Osteoblast (primary cell): ENCODE measurements at regions not wholly inside any gene's neighbourhood (a gene's known extent, or its start where the extent isn't known, plus 50 kb on each side); places are given as distances from the start of the nearest gene placed in this dataset.

Experiments
- DNase-seq: peaks from one replicate; pipeline ENCODE4 v3.0.0; 2011; ENCODE audit warnings: low spot score, mixed read lengths; ENCODE audit not compliant: insufficient read length; ENCODE audit errors: missing footprints
- H2AFZ ChIP-seq: 2 replicates; pipeline ENCODE4 v1.6.0; 2011; ENCODE audit warnings: mild to moderate bottlenecking, low read length
- H3K27ac ChIP-seq: 2 replicates; pipeline ENCODE4 v1.5.1; 2011; ENCODE audit warnings: mild to moderate bottlenecking, low read depth, low read length, moderate library complexity
- H3K27me3 ChIP-seq: 2 replicates; pipeline ENCODE4 v1.6.0; 2012; ENCODE audit warnings: mild to moderate bottlenecking, control low read depth, inconsistent platforms, low read length, moderate library complexity; ENCODE audit not compliant: insufficient read depth
- H3K36me3 ChIP-seq: 2 replicates; pipeline ENCODE4 v1.5.1; 2011; ENCODE audit warnings: mild to moderate bottlenecking, low read length, control low read depth, moderate library complexity; ENCODE audit not compliant: insufficient read depth
- H3K4me1 ChIP-seq: 2 replicates; pipeline ENCODE4 v1.5.1; 2011; ENCODE audit warnings: mild to moderate bottlenecking, low read length, control low read depth, moderate library complexity; ENCODE audit not compliant: insufficient read depth
- H3K4me2 ChIP-seq: 2 replicates; pipeline ENCODE4 v1.6.0; 2011; ENCODE audit warnings: mild to moderate bottlenecking, low read length; ENCODE audit not compliant: insufficient read depth
- H3K4me3 ChIP-seq: fragments of 200-600 bp; sonication (generic); 3 replicates; pipeline ENCODE4 v1.5.1; 2012; ENCODE audit warnings: mild to moderate bottlenecking, low read length, inconsistent platforms; ENCODE audit not compliant: insufficient read depth
- H3K79me2 ChIP-seq: 2 replicates; pipeline ENCODE4 v1.6.0; 2012; ENCODE audit warnings: mild to moderate bottlenecking, low read length, control low read depth, inconsistent platforms; ENCODE audit not compliant: insufficient read depth
- H3K9me3 ChIP-seq: 2 replicates; pipeline ENCODE4 v1.5.1; 2011; ENCODE audit warnings: low read depth, low read length, control low read depth
- H4K20me1 ChIP-seq: 2 replicates; pipeline ENCODE4 v1.6.0; 2012; ENCODE audit warnings: mild to moderate bottlenecking, low read length, control low read depth; ENCODE audit not compliant: insufficient read depth
- TF ChIP-seq, protein P1 (sequence below): IDR thresholded peaks from 2 replicates; pipeline ENCODE4 v1.5.1; 2011; ENCODE audit warnings: mild to moderate bottlenecking, low read depth, low read length, moderate library complexity; ENCODE audit errors: extremely low read depth

DNA sequence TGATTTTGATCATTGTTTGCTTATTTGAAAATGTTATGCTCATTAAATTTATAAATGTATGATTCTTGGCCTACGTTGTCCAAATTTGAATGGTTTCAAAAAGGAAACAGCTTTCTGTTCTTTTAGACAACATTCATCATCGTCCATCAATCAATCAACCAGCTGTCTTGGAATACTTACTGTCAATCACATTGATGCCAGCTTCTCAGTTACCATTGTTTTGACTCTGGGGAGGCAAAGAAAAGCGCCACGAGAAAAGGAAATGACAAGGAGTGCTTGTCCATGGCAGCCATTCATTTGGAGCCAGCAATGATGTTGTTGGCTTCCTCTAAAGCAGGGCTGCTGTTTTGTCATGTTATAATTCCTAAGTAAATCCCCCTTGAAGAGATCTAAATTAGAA is 62.2 kb upstream of the TP63 start:
- no peak for DNase-seq
- peaks cover 16% of the 10 kb centered on the region for H3K4me1 ChIP-seq
- H3K79me2 ChIP-seq: no peaks in the 10 kb centered on the region
- H3K9me3 ChIP-seq: no peaks in the 10 kb centered on the region
- no peaks in the 10 kb centered on the region for H4K20me1 ChIP-seq
- no peaks in the 10 kb centered on the region for H3K36me3 ChIP-seq
- no peaks in the 10 kb centered on the region for H3K27me3 ChIP-seq
- TF ChIP-seq, protein P1, sequence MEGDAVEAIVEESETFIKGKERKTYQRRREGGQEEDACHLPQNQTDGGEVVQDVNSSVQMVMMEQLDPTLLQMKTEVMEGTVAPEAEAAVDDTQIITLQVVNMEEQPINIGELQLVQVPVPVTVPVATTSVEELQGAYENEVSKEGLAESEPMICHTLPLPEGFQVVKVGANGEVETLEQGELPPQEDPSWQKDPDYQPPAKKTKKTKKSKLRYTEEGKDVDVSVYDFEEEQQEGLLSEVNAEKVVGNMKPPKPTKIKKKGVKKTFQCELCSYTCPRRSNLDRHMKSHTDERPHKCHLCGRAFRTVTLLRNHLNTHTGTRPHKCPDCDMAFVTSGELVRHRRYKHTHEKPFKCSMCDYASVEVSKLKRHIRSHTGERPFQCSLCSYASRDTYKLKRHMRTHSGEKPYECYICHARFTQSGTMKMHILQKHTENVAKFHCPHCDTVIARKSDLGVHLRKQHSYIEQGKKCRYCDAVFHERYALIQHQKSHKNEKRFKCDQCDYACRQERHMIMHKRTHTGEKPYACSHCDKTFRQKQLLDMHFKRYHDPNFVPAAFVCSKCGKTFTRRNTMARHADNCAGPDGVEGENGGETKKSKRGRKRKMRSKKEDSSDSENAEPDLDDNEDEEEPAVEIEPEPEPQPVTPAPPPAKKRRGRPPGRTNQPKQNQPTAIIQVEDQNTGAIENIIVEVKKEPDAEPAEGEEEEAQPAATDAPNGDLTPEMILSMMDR: no peak
- no peak overlapping the region for H2AFZ ChIP-seq
- no peak overlapping the region for H3K4me3 ChIP-seq
- no peak overlapping the region for H3K27ac ChIP-seq
- no peak overlapping the region for H3K4me2 ChIP-seq

DNA sequence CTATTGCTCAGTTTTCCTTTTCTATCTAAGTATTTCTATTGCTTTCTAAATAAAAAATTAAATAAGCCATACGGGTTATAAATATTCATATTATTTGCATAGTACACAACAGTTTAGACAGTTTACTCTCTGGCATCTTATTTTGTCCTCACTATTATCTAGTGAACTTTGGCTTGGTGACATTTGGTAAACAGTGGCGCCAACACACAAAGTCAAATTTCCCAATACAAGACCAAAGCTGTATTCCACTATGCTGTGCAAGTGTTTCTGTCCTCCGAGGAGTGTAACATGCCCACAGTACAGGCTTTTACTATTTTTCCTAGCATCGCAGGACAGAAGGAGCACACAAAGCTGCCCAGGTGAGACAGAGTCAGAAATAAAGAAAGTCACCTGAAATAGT is 61.7 kb upstream of the TP63 start:
- Histone ChIP-seq H4K20me1 (no peaks in the 10 kb centered on the region), H3K4me3 (no peak overlapping the region), H3K4me2 (no peak overlapping the region), H3K79me2 (no peaks in the 10 kb centered on the region), H2AFZ (no peak overlapping the region), H3K27me3 (no peaks in the 10 kb centered on the region), H3K36me3 (no peaks in the 10 kb centered on the region), H3K9me3 (no peaks in the 10 kb centered on the region), H3K27ac (no peak overlapping the region), H3K4me1 (peaks cover 11% of the 10 kb centered on the region)
- TF ChIP-seq, protein P1: no peak
- no peak for DNase-seq

DNA sequence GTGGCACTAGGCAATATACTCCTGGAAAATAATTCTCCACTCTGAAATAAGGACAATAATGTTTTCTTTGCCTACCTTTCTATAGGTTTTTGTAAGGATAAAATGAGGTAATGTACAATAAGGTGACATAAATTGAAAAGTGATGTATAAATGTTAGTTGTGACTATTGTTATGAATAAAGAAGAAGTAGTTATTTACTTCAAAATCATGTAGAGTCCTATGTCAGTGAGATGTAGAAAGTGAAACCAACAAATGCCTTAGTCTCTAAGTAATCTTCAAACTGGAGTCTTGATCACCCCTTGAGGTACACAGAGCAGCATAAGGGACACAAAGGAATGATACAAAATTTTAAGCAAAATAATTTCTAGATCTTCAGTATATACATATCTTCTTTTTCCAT is 60.3 kb upstream of the TP63 start:
- Histone ChIP-seq H3K27me3 (no peaks in the 10 kb centered on the region), H3K4me3 (no peak overlapping the region), H3K27ac (no peak overlapping the region), H3K79me2 (no peaks in the 10 kb centered on the region), H3K9me3 (no peaks in the 10 kb centered on the region), H3K36me3 (no peaks in the 10 kb centered on the region), H3K4me1 (peaks cover 11% of the 10 kb centered on the region), H4K20me1 (no peaks in the 10 kb centered on the region), H2AFZ (peak overlapping the region; percentile 64), H3K4me2 (peak overlapping the region; percentile 30)
- TF ChIP-seq, protein P1: no peak
- DNase-seq: no peak

GRCh38 chr3:189572249-189572648 is 58.9 kb upstream of the TP63 start:
- Histone ChIP-seq H3K4me3 (no peak overlapping the region), H2AFZ (no peak overlapping the region), H3K36me3 (no peaks in the 10 kb centered on the region), H3K27me3 (no peaks in the 10 kb centered on the region), H3K9me3 (no peaks in the 10 kb centered on the region), H3K27ac (no peak overlapping the region), H3K4me1 (peaks cover 11% of the 10 kb centered on the region), H4K20me1 (no peaks in the 10 kb centered on the region), H3K4me2 (no peak overlapping the region), H3K79me2 (no peaks in the 10 kb centered on the region)
- DNase-seq: no peak
- TF ChIP-seq, protein P1: no peak
